Cardiac fibroblast (primary cell): ENCODE measurements at regions not wholly inside any gene's neighbourhood (a gene's known extent, or its start where the extent isn't known, plus 50 kb on each side); places are given as distances from the start of the nearest gene placed in this dataset.
"Not testable (repeated sequence)": the region's sequence is repeated elsewhere in the genome, so short reads cannot be mapped to it uniquely, and the experiment has no call there.

Source experiments
- DNase-seq, 2 donors: peaks; one replicate each; pipeline versions ENCODE4 v3.0.0 to v3.0.0-alpha.2; 2010; ENCODE audit warnings: low read depth in 2 of 2
- H3K4me3 ChIP-seq, 2 donors: replicated peaks in 1 of 2; 1 replicate in 1 of 2; 2 replicates in 1 of 2; pipeline ENCODE4 v1.5.1; 2011; ENCODE audit warnings: low read depth in 2 of 2, low read length in 2 of 2, mild to moderate bottlenecking in 2 of 2, moderate library complexity in 1 of 2
- CTCF ChIP-seq: IDR thresholded peaks from one replicate; pipeline ENCODE4 v1.5.1; 2011; ENCODE audit warnings: low read depth, mild to moderate bottlenecking, low read length, inconsistent platforms

- TF ChIP-seq CTCF, result no peak
- H3K4me3 ChIP-seq, result no peak overlapping the region
- peak; percentile 69 to 91 for DNase-seq
Measured at GRCh38 chr12:42725809-42726208, 136.3 kb upstream of the PRICKLE1 start.

GRCh38 chr12:42716491-42716891 lies 126.9 kb upstream of the PRICKLE1 start:
- TF ChIP-seq CTCF, result no peak
- no peak overlapping the region for H3K4me3 ChIP-seq
- peak; percentile 43 to 86 for DNase-seq

GRCh38 chr12:42713566-42713965 lies 124.0 kb upstream of the PRICKLE1 start:
- not testable (repeated sequence) for DNase-seq, H3K4me3 ChIP-seq

GRCh38 chr12:42708374-42708773 lies 118.8 kb upstream of the PRICKLE1 start:
- H3K4me3 ChIP-seq, DNase-seq: not testable (repeated sequence)

GRCh38 chr12:42707312-42708226 lies 118.0 kb upstream of the PRICKLE1 start:
- TF ChIP-seq CTCF, result no peak
- H3K4me3 ChIP-seq, result no peak overlapping the region
- DNase-seq, result no peak

- DNase-seq, result no peak
- no peak overlapping the region for H3K4me3 ChIP-seq
- no peak for TF ChIP-seq CTCF
Measured at GRCh38 chr12:42706321-42706720, 116.8 kb upstream of the PRICKLE1 start.

- no peak overlapping the region for H3K4me3 ChIP-seq
- no peak for TF ChIP-seq CTCF
- peak; percentile 95 for DNase-seq
Measured at GRCh38 chr12:42705863-42706262, 116.3 kb upstream of the PRICKLE1 start.
